LoVo (cell line): ENCODE measurements at regions not wholly inside any gene's neighbourhood (a gene's known extent, or its start where the extent isn't known, plus 50 kb on each side); places are given as distances from the start of the nearest gene placed in this dataset.

Source experiments
- DNase-seq: peaks from one replicate; pipeline ENCODE4 v3.0.0-alpha.2; 2016; ENCODE audit warnings: low spot score

- DNase-seq, result no peak
Observed at GRCh38 chr4:187183346-187183745, 459.7 kb upstream of the FAT1 start.

- DNase-seq, result no peak
Observed at GRCh38 chr4:187183826-187184225, 460.2 kb upstream of the FAT1 start.

- DNase-seq, result peak; percentile 78
Observed at GRCh38 chr4:187184508-187184907, 460.9 kb upstream of the FAT1 start.

GRCh38 chr4:187188118-187188517, 464.5 kb upstream of the FAT1 start:
- DNase-seq, result no peak

- no peak for DNase-seq
Observed at GRCh38 chr4:187188741-187189140, 465.1 kb upstream of the FAT1 start.

GRCh38 chr4:187190390-187190789, 466.7 kb upstream of the FAT1 start:
- DNase-seq, result no peak

- DNase-seq, result no peak
Observed at GRCh38 chr4:187191676-187192075, 468.0 kb upstream of the FAT1 start.

- no peak for DNase-seq
Observed at GRCh38 chr4:187192266-187192665, 468.6 kb upstream of the FAT1 start.

GRCh38 chr4:187193141-187193540, 469.5 kb upstream of the FAT1 start:
- DNase-seq, result no peak

GRCh38 chr4:187204389-187204918, 480.8 kb upstream of the FAT1 start:
- no peak for DNase-seq

GRCh38 chr4:187207931-187208330, 484.3 kb upstream of the FAT1 start:
- DNase-seq, result no peak

GRCh38 chr4:187208651-187209050, 485.0 kb upstream of the FAT1 start:
- DNase-seq, result peak; percentile 43

GRCh38 chr4:187209921-187210613, 486.4 kb upstream of the FAT1 start:
- peak; percentile 50 for DNase-seq

GRCh38 chr4:187212446-187213080, 488.9 kb upstream of the FAT1 start:
- no peak for DNase-seq

GRCh38 chr4:187215438-187215837, 491.8 kb upstream of the FAT1 start:
- no peak for DNase-seq

GRCh38 chr4:187218705-187219245, 495.1 kb upstream of the FAT1 start:
- no peak for DNase-seq

GRCh38 chr4:187224560-187224959, 500.9 kb upstream of the FAT1 start:
- DNase-seq, result no peak

GRCh38 chr4:187227907-187228704, 504.4 kb upstream of the FAT1 start:
- no peak for DNase-seq

- DNase-seq, result no peak
Observed at GRCh38 chr4:187232196-187232595, 508.5 kb upstream of the FAT1 start.

- no peak for DNase-seq
Observed at GRCh38 chr4:187232796-187233195, 509.1 kb upstream of the FAT1 start.

GRCh38 chr4:187235456-187236170, 512.0 kb upstream of the FAT1 start:
- no peak for DNase-seq
